PC-3 (cell line): ENCODE measurements at regions not wholly inside any gene's neighbourhood (a gene's known extent, or its start where the extent isn't known, plus 50 kb on each side); places are given as distances from the start of the nearest gene placed in this dataset.

Experiments used
- ATAC-seq: fragments of 200-7000 bp; cut with Tn5 transposase; 2 replicates; pipeline ENCODE4 v1.9.1; 2020; ENCODE audit warnings: mild to moderate bottlenecking, moderate library complexity
- BruUV-seq: library from RNA; stranded (reverse); fragments of 400-500 nt; replicated peaks from 2 replicates; lab custom pipeline; 2021; lab: Mats Ljungman, UMichigan
- CTCF ChIA-PET: fragments of 300-600 bp; sonication (Branson Sonifier 250); formaldehyde crosslinking; loops from one replicate; lab custom pipeline; 2022; ENCODE audit warnings: antibody characterized with exemption; lab: Charles Lee
- POLR2A ChIA-PET: fragments of 300-600 bp; sonication (Branson Sonifier 250); formaldehyde crosslinking; loops from one replicate; lab custom pipeline; 2022; ENCODE audit warnings: antibody characterized with exemption; ENCODE audit not compliant: unreplicated experiment; lab: Charles Lee
- DNase-seq: peaks from one replicate; pipeline ENCODE4 v3.0.0-alpha.2; 2015
- H2AFZ ChIP-seq: fragments of 300-600 bp; sonication (generic); 2 replicates; pipeline ENCODE4 v1.6.0; 2016; ENCODE audit warnings: antibody characterized with exemption, low read length
- H3F3A ChIP-seq: fragments of 300-600 bp; sonication (generic); one replicate; pipeline ENCODE4 v1.6.0; 2017; ENCODE audit warnings: antibody characterized with exemption, low read length, control low read depth, mild to moderate bottlenecking; ENCODE audit not compliant: unreplicated experiment
- H3K27ac ChIP-seq: fragments of 300-600 bp; sonication (generic); 2 replicates; pipeline ENCODE4 v1.5.1; 2016; ENCODE audit warnings: mild to moderate bottlenecking, low read length
- H3K27me3 ChIP-seq: fragments of 300-600 bp; sonication (generic); 2 replicates; pipeline ENCODE4 v1.6.1; 2016; ENCODE audit warnings: low read length, mixed read lengths
- H3K36me3 ChIP-seq: fragments of 300-600 bp; sonication (generic); 2 replicates; pipeline ENCODE4 v1.6.1; 2016; ENCODE audit warnings: low read depth, mixed run types, low read length, mixed read lengths
- H3K4me1 ChIP-seq: fragments of 300-600 bp; sonication (generic); 2 replicates; pipeline ENCODE4 v1.5.1; 2016; ENCODE audit warnings: low read length; ENCODE audit not compliant: insufficient read depth
- H3K4me2 ChIP-seq: fragments of 300-600 bp; sonication (generic); 2 replicates; pipeline ENCODE4 v1.6.0; 2016; ENCODE audit warnings: low read length
- H3K4me3 ChIP-seq: fragments of 300-600 bp; sonication (generic); 2 replicates; pipeline ENCODE4 v1.5.1; 2016; ENCODE audit warnings: mild to moderate bottlenecking, low read length, mixed read lengths
- H3K79me2 ChIP-seq: fragments of 300-600 bp; sonication (generic); 2 replicates; pipeline ENCODE4 v1.6.1; 2017; ENCODE audit warnings: low read length, mixed read lengths
- H3K9ac ChIP-seq: fragments of 300-600 bp; sonication (generic); 2 replicates; pipeline ENCODE4 v1.6.0; 2016; ENCODE audit warnings: mild to moderate bottlenecking, low read length
- H3K9me2 ChIP-seq: fragments of 300-600 bp; sonication (generic); replicated peaks from 2 replicates; pipeline ENCODE4 v1.6.1; 2016; ENCODE audit warnings: mixed run types, low read length, mixed read lengths
- H3K9me3 ChIP-seq: fragments of 300-600 bp; sonication (generic); 2 replicates; pipeline ENCODE4 v1.6.1; 2016; ENCODE audit warnings: low read length, mixed read lengths
- H4K20me1 ChIP-seq: fragments of 300-600 bp; sonication (generic); 2 replicates; pipeline ENCODE4 v1.6.1; 2016; ENCODE audit warnings: low read length, mixed read lengths
- EZH2 ChIP-seq: fragments of 300-600 bp; sonication (generic); IDR thresholded peaks from one replicate; pipeline ENCODE4 v1.6.1; 2017; ENCODE audit warnings: antibody characterized with exemption, mild to moderate bottlenecking, low read length; ENCODE audit not compliant: unreplicated experiment
- EZH2phosphoT487 ChIP-seq: fragments of 300-600 bp; sonication (generic); IDR thresholded peaks from 2 replicates; pipeline ENCODE4 v1.6.1; 2018; ENCODE audit warnings: mild to moderate bottlenecking, antibody characterized with exemption, low read length, borderline replicate concordance
- intact Hi-C: fragments of 100-400 bp; cut with micrococcal nuclease; formaldehyde crosslinking; loops from 2 replicates; pipeline ENCODE4 v1.9.0; 2023
- TF ChIP-seq, protein P1 (sequence below): fragments of 300-600 bp; sonication (generic); conservative IDR thresholded peaks from 2 replicates; pipeline ENCODE4 v1.5.1; 2017; ENCODE audit warnings: antibody characterized with exemption, low read depth, mild to moderate bottlenecking, low read length

DNA sequence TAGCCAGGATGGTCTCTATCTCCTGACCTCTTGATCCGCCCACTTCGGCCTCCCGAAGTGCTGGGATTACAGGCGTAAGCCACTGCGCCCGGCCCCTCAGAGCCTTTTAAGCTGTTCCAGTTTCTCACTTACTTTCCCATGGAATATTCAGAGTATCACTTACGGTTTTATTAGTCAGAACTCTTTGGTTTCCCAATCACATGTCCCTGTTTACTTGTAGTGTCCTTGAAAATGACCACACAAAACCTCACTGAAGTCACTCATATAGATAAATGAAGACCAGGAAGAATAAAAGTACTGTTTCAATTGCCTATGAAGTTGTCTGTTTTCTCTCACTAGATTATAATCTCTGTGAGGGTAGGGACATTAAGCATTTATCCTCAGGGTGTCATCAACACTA lies 217.2 kb upstream of the HCCS start:
- TF ChIP-seq, protein P1, sequence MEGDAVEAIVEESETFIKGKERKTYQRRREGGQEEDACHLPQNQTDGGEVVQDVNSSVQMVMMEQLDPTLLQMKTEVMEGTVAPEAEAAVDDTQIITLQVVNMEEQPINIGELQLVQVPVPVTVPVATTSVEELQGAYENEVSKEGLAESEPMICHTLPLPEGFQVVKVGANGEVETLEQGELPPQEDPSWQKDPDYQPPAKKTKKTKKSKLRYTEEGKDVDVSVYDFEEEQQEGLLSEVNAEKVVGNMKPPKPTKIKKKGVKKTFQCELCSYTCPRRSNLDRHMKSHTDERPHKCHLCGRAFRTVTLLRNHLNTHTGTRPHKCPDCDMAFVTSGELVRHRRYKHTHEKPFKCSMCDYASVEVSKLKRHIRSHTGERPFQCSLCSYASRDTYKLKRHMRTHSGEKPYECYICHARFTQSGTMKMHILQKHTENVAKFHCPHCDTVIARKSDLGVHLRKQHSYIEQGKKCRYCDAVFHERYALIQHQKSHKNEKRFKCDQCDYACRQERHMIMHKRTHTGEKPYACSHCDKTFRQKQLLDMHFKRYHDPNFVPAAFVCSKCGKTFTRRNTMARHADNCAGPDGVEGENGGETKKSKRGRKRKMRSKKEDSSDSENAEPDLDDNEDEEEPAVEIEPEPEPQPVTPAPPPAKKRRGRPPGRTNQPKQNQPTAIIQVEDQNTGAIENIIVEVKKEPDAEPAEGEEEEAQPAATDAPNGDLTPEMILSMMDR = no peak
- TF ChIP-seq EZH2 (no peak), EZH2phosphoT487 (no peak)
- Histone ChIP-seq H3F3A (no peaks in the 10 kb centered on the region), H3K4me1 (no peaks in the 10 kb centered on the region), H3K27me3 (no peaks in the 10 kb centered on the region), H3K36me3 (no peaks in the 10 kb centered on the region), H3K79me2 (no peaks in the 10 kb centered on the region), H3K9me2 (no peaks in the 10 kb centered on the region), H2AFZ (no peak overlapping the region), H3K9ac (no peak overlapping the region), H4K20me1 (no peaks in the 10 kb centered on the region), H3K27ac (no peak overlapping the region), H3K4me3 (no peak overlapping the region), H3K4me2 (no peak overlapping the region), H3K9me3 (no peaks in the 10 kb centered on the region)
- no peak for DNase-seq
- no TSS peak for BruUV-seq
- intact Hi-C loops = no loop called here
- no peak for ATAC-seq
- CTCF ChIA-PET = no interaction called here
- POLR2A ChIA-PET = no interaction called here

DNA sequence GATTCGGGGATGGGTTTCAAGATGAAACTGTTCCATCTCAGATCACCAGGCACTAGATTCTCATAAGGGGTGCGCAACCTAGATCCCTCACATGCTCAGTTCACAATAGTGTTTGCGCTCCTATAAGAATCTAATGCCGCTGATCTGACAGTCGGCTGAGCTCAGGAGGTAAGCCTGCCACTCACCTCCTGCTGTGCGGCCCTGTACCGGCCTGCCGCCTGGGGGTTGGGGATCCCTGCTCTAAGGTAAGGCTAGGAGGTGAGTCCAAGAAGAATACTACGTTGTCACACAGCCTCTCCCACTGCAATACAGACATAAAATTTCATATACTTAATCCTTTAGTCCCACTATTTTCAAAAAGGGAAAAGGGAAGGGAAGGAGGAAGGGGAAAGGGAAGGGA lies 213.4 kb upstream of the HCCS start:
- no peaks in the 10 kb centered on the region for H3K79me2 ChIP-seq
- H3K4me3 ChIP-seq = no peak overlapping the region
- intact Hi-C loops = no loop called here
- POLR2A ChIA-PET = no interaction called here
- H4K20me1 ChIP-seq = no peaks in the 10 kb centered on the region
- DNase-seq (no peak), ATAC-seq (no peak)
- H3K36me3 ChIP-seq = no peaks in the 10 kb centered on the region
- H3K27me3 ChIP-seq = no peaks in the 10 kb centered on the region
- no peak for TF ChIP-seq EZH2
- no peak for TF ChIP-seq EZH2phosphoT487
- TF ChIP-seq, protein P1 = no peak
- H3K4me1 ChIP-seq = peaks cover 26% of the 10 kb centered on the region
- H2AFZ ChIP-seq = no peak overlapping the region
- H3F3A ChIP-seq = no peaks in the 10 kb centered on the region
- H3K9ac ChIP-seq = no peak overlapping the region
- BruUV-seq = no TSS peak
- H3K9me3 ChIP-seq = no peaks in the 10 kb centered on the region
- CTCF ChIA-PET = no interaction called here
- no peaks in the 10 kb centered on the region for H3K9me2 ChIP-seq
- H3K4me2 ChIP-seq = no peak overlapping the region
- H3K27ac ChIP-seq = no peak overlapping the region

DNA sequence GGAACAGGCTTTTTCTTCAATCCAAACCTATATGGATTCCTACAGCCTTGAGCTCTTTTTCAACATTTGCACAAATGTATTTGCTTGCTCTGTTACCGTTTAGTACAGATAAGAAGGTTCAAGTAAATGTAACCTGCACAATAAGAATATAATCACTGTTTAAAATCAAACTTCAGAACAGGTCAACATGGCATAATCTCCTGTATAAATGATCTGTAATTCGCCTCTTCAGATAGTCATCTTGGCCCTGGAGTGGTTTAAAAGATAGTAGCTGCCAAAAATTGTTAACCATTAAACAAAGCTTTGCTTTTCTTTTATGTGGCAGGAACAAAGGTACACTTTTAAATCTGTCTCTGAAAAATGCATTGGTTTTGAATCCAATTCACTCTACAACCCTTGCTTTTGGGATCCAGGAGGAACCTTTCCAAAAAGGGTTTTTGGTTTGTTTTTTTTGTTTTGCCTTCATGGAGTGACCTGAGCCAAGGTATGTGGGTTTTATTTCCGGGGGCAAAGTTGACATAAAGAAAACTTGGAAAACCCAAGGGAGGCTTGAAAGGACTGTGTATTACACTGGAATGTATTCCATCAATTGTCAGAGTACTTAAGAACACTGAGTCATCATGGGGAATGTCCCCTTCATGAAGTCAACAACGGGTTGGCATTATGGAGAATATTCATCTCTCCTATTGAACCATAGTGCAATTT lies 210.4 kb upstream of the HCCS start:
- H3K4me3 ChIP-seq = no peak overlapping the region; the same call in 1 of the 2 replicates
- H3K9me3 ChIP-seq = no peaks in the 10 kb centered on the region
- intact Hi-C loops = loop anchor here (10.0 kb wide), 1 partner anchor 204 kb away; no protein-coding TSS in a partner anchor
- BruUV-seq = no TSS peak
- POLR2A ChIA-PET = interaction anchor here (0.7 kb wide), 1 partner anchor 135 kb away, joined by 3 read pairs; no protein-coding TSS in a partner anchor
- H3K36me3 ChIP-seq = no peaks in the 10 kb centered on the region
- ATAC-seq (peak; percentile 81), DNase-seq (peak; percentile 84)
- no peaks in the 10 kb centered on the region for H3K79me2 ChIP-seq
- H3K9me2 ChIP-seq = no peaks in the 10 kb centered on the region
- H2AFZ ChIP-seq = no peak overlapping the region; the same call in 1 of the 2 replicates
- no peak overlapping the region for H3K9ac ChIP-seq
- peak overlapping the region; percentile 55 for H3K4me2 ChIP-seq
- H3K4me1 ChIP-seq = peaks cover 42% of the 10 kb centered on the region
- H3K27ac ChIP-seq = peak overlapping the region; percentile 54
- H3K27me3 ChIP-seq = no peaks in the 10 kb centered on the region
- TF ChIP-seq, protein P1 = no peak
- TF ChIP-seq EZH2 (no peak), EZH2phosphoT487 (no peak)
- no peaks in the 10 kb centered on the region for H4K20me1 ChIP-seq
- no peaks in the 10 kb centered on the region for H3F3A ChIP-seq
- CTCF ChIA-PET = no interaction called here
